ENCODE measurements at regions not wholly inside any gene's neighbourhood (a gene's known extent, or its start where the extent isn't known, plus 50 kb on each side); places are given as distances from the start of the nearest gene placed in this dataset.

GRCh38 chr22:22048318-22048942 is 65.8 kb upstream of the TOP3B start:
- no peak for TF ChIP-seq POLR2A (IDR thresholded peaks at IDR 0.05; ENCODE audit: low read length)
- no peak for TF ChIP-seq GATA1 (IDR thresholded peaks at IDR 0.05; ENCODE audit: low read depth, low read length)
